Activated B cell treated with CpG ODN at 0.5 μM for 24 hours (primary cell): ENCODE measurements at regions not wholly inside any gene's neighbourhood (a gene's known extent, or its start where the extent isn't known, plus 50 kb on each side); places are given as distances from the start of the nearest gene placed in this dataset.

Experiments used
- ATAC-seq: fragments of 200-7000 bp; cut with Tn5 transposase; one replicate; pipeline ENCODE4 v1.10.0; 2021; ENCODE audit warnings: low read depth, mild to moderate bottlenecking, moderate library complexity
- CTCF ChIA-PET: fragments of 350-600 bp; sonication (Branson Sonifier 250); formaldehyde crosslinking; loops from one replicate; lab custom pipeline; 2021; ENCODE audit warnings: antibody characterized with exemption; lab: Charles Lee
- POLR2A ChIA-PET: fragments of 350-600 bp; sonication (Branson Sonifier 250); formaldehyde crosslinking; loops from one replicate; lab custom pipeline; 2021; ENCODE audit warnings: antibody characterized with exemption; lab: Charles Lee
- DNase-seq: peaks from one replicate; pipeline ENCODE4 v3.0.0; 2022
- H3K27ac Mint-ChIP-seq: one replicate; pipeline ENCODE4 v1.8.0; 2020; ENCODE audit warnings: mixed read lengths
- H3K27me3 Mint-ChIP-seq: one replicate; pipeline ENCODE4 v1.8.0; 2021; ENCODE audit warnings: mixed read lengths
- H3K36me3 Mint-ChIP-seq: one replicate; pipeline ENCODE4 v1.8.0; 2021; ENCODE audit warnings: low read depth, mixed read lengths
- H3K4me1 Mint-ChIP-seq: one replicate; pipeline ENCODE4 v1.8.0; 2021; ENCODE audit warnings: mixed read lengths
- H3K4me3 Mint-ChIP-seq: one replicate; pipeline ENCODE4 v1.8.0; 2020; ENCODE audit warnings: mild to moderate bottlenecking, mixed read lengths
- H3K9me3 Mint-ChIP-seq: one replicate; pipeline ENCODE4 v1.8.0; 2020; ENCODE audit warnings: mixed read lengths
- intact Hi-C: fragments of 100-400 bp; cut with micrococcal nuclease; formaldehyde crosslinking; loops from one replicate; pipeline ENCODE4 v1.15.1; 2024
- TF ChIP-seq, protein P1 (sequence below): fragments of 200-600 bp; IDR thresholded peaks from one replicate; pipeline ENCODE4 v1.8.0; 2022; ENCODE audit warnings: antibody characterized with exemption, mild to moderate bottlenecking

- TF ChIP-seq, protein P1, sequence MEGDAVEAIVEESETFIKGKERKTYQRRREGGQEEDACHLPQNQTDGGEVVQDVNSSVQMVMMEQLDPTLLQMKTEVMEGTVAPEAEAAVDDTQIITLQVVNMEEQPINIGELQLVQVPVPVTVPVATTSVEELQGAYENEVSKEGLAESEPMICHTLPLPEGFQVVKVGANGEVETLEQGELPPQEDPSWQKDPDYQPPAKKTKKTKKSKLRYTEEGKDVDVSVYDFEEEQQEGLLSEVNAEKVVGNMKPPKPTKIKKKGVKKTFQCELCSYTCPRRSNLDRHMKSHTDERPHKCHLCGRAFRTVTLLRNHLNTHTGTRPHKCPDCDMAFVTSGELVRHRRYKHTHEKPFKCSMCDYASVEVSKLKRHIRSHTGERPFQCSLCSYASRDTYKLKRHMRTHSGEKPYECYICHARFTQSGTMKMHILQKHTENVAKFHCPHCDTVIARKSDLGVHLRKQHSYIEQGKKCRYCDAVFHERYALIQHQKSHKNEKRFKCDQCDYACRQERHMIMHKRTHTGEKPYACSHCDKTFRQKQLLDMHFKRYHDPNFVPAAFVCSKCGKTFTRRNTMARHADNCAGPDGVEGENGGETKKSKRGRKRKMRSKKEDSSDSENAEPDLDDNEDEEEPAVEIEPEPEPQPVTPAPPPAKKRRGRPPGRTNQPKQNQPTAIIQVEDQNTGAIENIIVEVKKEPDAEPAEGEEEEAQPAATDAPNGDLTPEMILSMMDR, result no peak
- ChIA-PET CTCF (no interaction called here), POLR2A (no interaction called here)
- H3K4me1 Mint-ChIP-seq, result no peaks in the 10 kb centered on the region
- DNase-seq (no peak), ATAC-seq (no peak)
- peaks cover 6% of the 10 kb centered on the region for H3K9me3 Mint-ChIP-seq
- no peaks in the 10 kb centered on the region for H3K36me3 Mint-ChIP-seq
- no peak overlapping the region for H3K4me3 Mint-ChIP-seq
- intact Hi-C loops, result no loop called here
- no peak overlapping the region for H3K27ac Mint-ChIP-seq
- no peaks in the 10 kb centered on the region for H3K27me3 Mint-ChIP-seq
These were observed 62.4 kb upstream of the ARG1 start for GRCh38 chr6:131510591-131510990.

- ChIA-PET CTCF (interaction anchor here (1.6 kb wide), 1 partner anchor 14 kb away, joined by 5 read pairs; no protein-coding TSS in a partner anchor), POLR2A (no interaction called here)
These were observed 53.2 kb upstream of the ARG1 start for GRCh38 chr6:131519670-131520436.

More at GRCh38 chr6:131519670-131520436, 53.2 kb upstream of the ARG1 start:
- peaks cover 8% of the 10 kb centered on the region for H3K27me3 Mint-ChIP-seq
- H3K36me3 Mint-ChIP-seq, result no peaks in the 10 kb centered on the region
- peak; percentile 45 for ATAC-seq
- H3K4me1 Mint-ChIP-seq, result no peaks in the 10 kb centered on the region
- DNase-seq, result no peak
- H3K4me3 Mint-ChIP-seq, result no peak overlapping the region
- H3K9me3 Mint-ChIP-seq, result peaks cover 10% of the 10 kb centered on the region
- no peak overlapping the region for H3K27ac Mint-ChIP-seq
- intact Hi-C loops, result loop anchor here (1.0 kb wide), 1 partner anchor 390 kb away; no protein-coding TSS in a partner anchor
- TF ChIP-seq, protein P1, result no peak
